GM23338 (cell line): ENCODE measurements at regions not wholly inside any gene's neighbourhood (a gene's known extent, or its start where the extent isn't known, plus 50 kb on each side); places are given as distances from the start of the nearest gene placed in this dataset.

ENCODE experiments used
- ATAC-seq: fragments of 200-7000 bp; cut with Tn5 transposase; 3 replicates; pipeline ENCODE4 v1.9.1; 2020
- DNase-seq: peaks from one replicate; pipeline ENCODE4 v3.0.0-alpha.2; 2015; ENCODE audit warnings: low spot score
- H2AFZ ChIP-seq: fragments of 200-600 bp; sonication (generic); 2 replicates; pipeline ENCODE4 v1.8.0; 2016; ENCODE audit warnings: antibody characterized with exemption, mild to moderate bottlenecking, moderate library complexity
- H3F3A ChIP-seq: fragments of 200-600 bp; sonication (generic); replicated peaks from 2 replicates; pipeline ENCODE4 v1.8.0; 2017; ENCODE audit warnings: antibody characterized with exemption, mixed run types, low read depth
- H3K27ac ChIP-seq: fragments of 200-600 bp; sonication (generic); 2 replicates; pipeline ENCODE4 v1.6.1; 2016; ENCODE audit warnings: low read depth
- H3K27me3 ChIP-seq: fragments of 200-600 bp; sonication (generic); 2 replicates; pipeline ENCODE4 v1.8.0; 2016; ENCODE audit warnings: mild to moderate bottlenecking, mixed run types, moderate library complexity; ENCODE audit not compliant: insufficient read depth
- H3K36me3 ChIP-seq: fragments of 200-600 bp; sonication (generic); 2 replicates; pipeline ENCODE4 v1.8.0; 2016; ENCODE audit warnings: mild to moderate bottlenecking; ENCODE audit not compliant: insufficient read depth
- H3K4me1 ChIP-seq: fragments of 200-600 bp; sonication (generic); 2 replicates; pipeline ENCODE4 v1.8.0; 2016; ENCODE audit warnings: mild to moderate bottlenecking, moderate library complexity; ENCODE audit not compliant: insufficient read depth
- H3K4me2 ChIP-seq: fragments of 200-600 bp; sonication (generic); 2 replicates; pipeline ENCODE4 v1.7.1; 2017; ENCODE audit warnings: mixed run types
- H3K4me3 ChIP-seq: fragments of 200-600 bp; sonication (generic); 2 replicates; pipeline ENCODE4 v1.6.1; 2016; ENCODE audit warnings: mixed run types
- H3K79me2 ChIP-seq: fragments of 200-600 bp; sonication (generic); replicated peaks from 2 replicates; pipeline ENCODE4 v1.8.0; 2017; ENCODE audit warnings: mild to moderate bottlenecking; ENCODE audit not compliant: insufficient read depth
- H3K9me2 ChIP-seq: fragments of 200-600 bp; sonication (generic); 2 replicates; pipeline ENCODE4 v1.8.0; 2017; ENCODE audit not compliant: insufficient read depth
- H4K20me1 ChIP-seq: fragments of 200-600 bp; sonication (generic); replicated peaks from 2 replicates; pipeline ENCODE4 v1.8.0; 2017; ENCODE audit warnings: mild to moderate bottlenecking; ENCODE audit not compliant: insufficient read depth
- H3K27ac Mint-ChIP-seq: 2 replicates; pipeline ENCODE4 v1.8.0; 2020; ENCODE audit warnings: inconsistent platforms, mild to moderate bottlenecking, moderate library complexity, mixed read lengths
- H3K27me3 Mint-ChIP-seq: 3 replicates; pipeline ENCODE4 v1.8.0; 2022; ENCODE audit warnings: low read depth, mild to moderate bottlenecking, moderate library complexity, mixed read lengths, inconsistent platforms; ENCODE audit not compliant: insufficient read depth, poor library complexity
- H3K36me3 Mint-ChIP-seq: 3 replicates; pipeline ENCODE4 v1.8.0; 2021; ENCODE audit warnings: low read depth, mild to moderate bottlenecking, inconsistent platforms, moderate library complexity, mixed read lengths
- H3K4me1 Mint-ChIP-seq: 3 replicates; pipeline ENCODE4 v1.8.0; 2020; ENCODE audit warnings: mild to moderate bottlenecking, inconsistent platforms, mixed read lengths
- H3K4me3 Mint-ChIP-seq: 3 replicates; pipeline ENCODE4 v1.8.0; 2021; ENCODE audit warnings: moderate library complexity, mild to moderate bottlenecking, inconsistent platforms, mixed read lengths
- H3K9me3 Mint-ChIP-seq: 3 replicates; pipeline ENCODE4 v1.8.0; 2020; ENCODE audit warnings: moderate library complexity, mild to moderate bottlenecking, inconsistent platforms, mixed read lengths
- CREB1 ChIP-seq: fragments of 250-450 bp; sonication (Bioruptor Pico); IDR thresholded peaks from 2 replicates; pipeline ENCODE4 v1.5.0; 2020; ENCODE audit warnings: low read depth, mild to moderate bottlenecking, moderate library complexity
- ETS1 ChIP-seq: IDR thresholded peaks from 2 replicates; pipeline ENCODE4 v1.6.1; 2016; ENCODE audit warnings: antibody characterized with exemption
- EZH2phosphoT487 ChIP-seq: fragments of 200-600 bp; sonication (generic); IDR thresholded peaks from one replicate; pipeline ENCODE4 v1.8.1; 2018; ENCODE audit warnings: antibody characterized with exemption; ENCODE audit not compliant: unreplicated experiment
- JUNB ChIP-seq: IDR thresholded peaks from one replicate; pipeline ENCODE4 v1.6.1; 2016; ENCODE audit warnings: antibody characterized with exemption; ENCODE audit not compliant: unreplicated experiment
- REST ChIP-seq: IDR thresholded peaks from one replicate; pipeline ENCODE4 v1.6.1; 2018; ENCODE audit warnings: antibody characterized with exemption; ENCODE audit not compliant: unreplicated experiment
- STAT1 ChIP-seq: IDR thresholded peaks from one replicate; pipeline ENCODE4 v1.6.1; 2016; ENCODE audit warnings: antibody characterized with exemption; ENCODE audit not compliant: unreplicated experiment
- ZNF114 ChIP-seq: fragments of 250-450 bp; sonication (Bioruptor Pico); IDR thresholded peaks from 2 replicates; pipeline ENCODE4 v1.5.0; 2020; ENCODE audit warnings: mild to moderate bottlenecking, moderate library complexity
- ZNF331 ChIP-seq: fragments of 250-450 bp; sonication (Bioruptor Pico); IDR thresholded peaks from 2 replicates; pipeline ENCODE4 v1.5.0; 2020; ENCODE audit warnings: low read depth, mild to moderate bottlenecking, moderate library complexity
- TF ChIP-seq, protein P1 (sequence below), 2 experiments: fragments of 200-600 bp in 1 of 2; sonication (generic) in 1 of 2; conservative IDR thresholded peaks; 2 replicates each; pipeline versions ENCODE4 v1.5.1 to v1.6.1; 2016 to 2017; ENCODE audit warnings: antibody characterized with exemption in 2 of 2, low read depth in 2 of 2, mild to moderate bottlenecking in 2 of 2, moderate library complexity in 1 of 2

DNA sequence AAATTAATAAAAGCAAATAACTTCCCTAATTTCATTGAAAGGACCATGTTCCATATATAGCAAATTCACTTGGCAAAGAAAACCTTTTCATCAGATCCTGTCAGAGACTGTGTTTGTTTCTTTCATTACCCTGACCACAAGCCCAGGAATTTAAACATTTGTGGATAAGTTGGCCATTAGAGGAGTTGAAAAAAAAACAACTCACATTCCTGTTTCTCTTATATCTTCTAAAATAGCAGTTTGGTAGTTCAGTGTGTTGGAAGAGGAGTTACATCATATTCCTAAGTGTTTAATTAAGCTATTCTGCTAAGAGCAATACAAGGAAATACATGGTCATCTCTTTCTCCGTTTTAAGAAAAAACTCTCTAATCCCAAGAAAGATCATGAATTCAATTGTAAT is 505.6 kb downstream of the TLE1 start:
- DNase-seq (no peak), ATAC-seq (no peak)
- Mint-ChIP-seq H3K36me3 (no peaks in the 10 kb centered on the region), H3K9me3 (no peaks in the 10 kb centered on the region), H3K27ac (no peak overlapping the region), H3K4me1 (no peaks in the 10 kb centered on the region), H3K27me3 (no peaks in the 10 kb centered on the region), H3K4me3 (no peak overlapping the region)
- no peak overlapping the region for H3K4me3 ChIP-seq
- no peaks in the 10 kb centered on the region for H3F3A ChIP-seq
- H3K9me2 ChIP-seq: no peaks in the 10 kb centered on the region
- TF ChIP-seq, protein P1, sequence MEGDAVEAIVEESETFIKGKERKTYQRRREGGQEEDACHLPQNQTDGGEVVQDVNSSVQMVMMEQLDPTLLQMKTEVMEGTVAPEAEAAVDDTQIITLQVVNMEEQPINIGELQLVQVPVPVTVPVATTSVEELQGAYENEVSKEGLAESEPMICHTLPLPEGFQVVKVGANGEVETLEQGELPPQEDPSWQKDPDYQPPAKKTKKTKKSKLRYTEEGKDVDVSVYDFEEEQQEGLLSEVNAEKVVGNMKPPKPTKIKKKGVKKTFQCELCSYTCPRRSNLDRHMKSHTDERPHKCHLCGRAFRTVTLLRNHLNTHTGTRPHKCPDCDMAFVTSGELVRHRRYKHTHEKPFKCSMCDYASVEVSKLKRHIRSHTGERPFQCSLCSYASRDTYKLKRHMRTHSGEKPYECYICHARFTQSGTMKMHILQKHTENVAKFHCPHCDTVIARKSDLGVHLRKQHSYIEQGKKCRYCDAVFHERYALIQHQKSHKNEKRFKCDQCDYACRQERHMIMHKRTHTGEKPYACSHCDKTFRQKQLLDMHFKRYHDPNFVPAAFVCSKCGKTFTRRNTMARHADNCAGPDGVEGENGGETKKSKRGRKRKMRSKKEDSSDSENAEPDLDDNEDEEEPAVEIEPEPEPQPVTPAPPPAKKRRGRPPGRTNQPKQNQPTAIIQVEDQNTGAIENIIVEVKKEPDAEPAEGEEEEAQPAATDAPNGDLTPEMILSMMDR (conservative IDR thresholded peaks at IDR 0.05; ENCODE audit: low read depth in 2 of 2): no peak
- no peak for TF ChIP-seq STAT1
- no peak for TF ChIP-seq JUNB
- no peak for TF ChIP-seq CREB1 (CRISPR knock-in tag)
- H3K27ac ChIP-seq: no peak overlapping the region
- H3K36me3 ChIP-seq: no peaks in the 10 kb centered on the region
- H3K4me1 ChIP-seq: no peaks in the 10 kb centered on the region
- no peak overlapping the region for H2AFZ ChIP-seq
- no peak overlapping the region for H3K4me2 ChIP-seq
- no peaks in the 10 kb centered on the region for H3K79me2 ChIP-seq
- no peaks in the 10 kb centered on the region for H4K20me1 ChIP-seq
- H3K27me3 ChIP-seq: no peaks in the 10 kb centered on the region

DNA sequence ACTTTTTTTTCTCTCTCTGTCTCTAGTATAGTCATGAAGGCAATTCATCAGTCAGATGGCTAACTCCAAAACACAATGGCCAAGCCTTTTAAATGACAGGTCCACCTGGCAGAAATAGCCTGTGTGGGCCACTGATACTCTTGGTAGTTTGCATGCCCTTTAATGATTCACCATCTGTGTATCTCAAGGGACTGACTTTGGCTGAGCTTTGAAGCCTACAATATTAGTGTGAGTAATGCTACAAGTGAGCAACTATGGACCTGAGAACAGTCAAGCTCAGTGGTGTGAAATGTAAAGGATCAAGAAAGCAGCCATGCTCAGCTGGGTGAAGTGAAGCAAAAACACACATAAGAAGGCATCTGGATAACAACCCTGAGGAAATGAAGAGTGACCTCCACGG is 506.9 kb downstream of the TLE1 start:
- Mint-ChIP-seq H3K27me3 (no peaks in the 10 kb centered on the region), H3K36me3 (no peaks in the 10 kb centered on the region), H3K4me1 (no peaks in the 10 kb centered on the region), H3K27ac (no peak overlapping the region), H3K9me3 (no peaks in the 10 kb centered on the region), H3K4me3 (no peak overlapping the region)
- no peaks in the 10 kb centered on the region for H3K36me3 ChIP-seq
- H3F3A ChIP-seq: no peaks in the 10 kb centered on the region
- H3K79me2 ChIP-seq: no peaks in the 10 kb centered on the region
- no peaks in the 10 kb centered on the region for H3K4me1 ChIP-seq
- no peaks in the 10 kb centered on the region for H3K27me3 ChIP-seq
- no peak overlapping the region for H2AFZ ChIP-seq
- no peak overlapping the region for H3K4me3 ChIP-seq
- DNase-seq (no peak), ATAC-seq (no peak)
- no peaks in the 10 kb centered on the region for H4K20me1 ChIP-seq
- H3K27ac ChIP-seq: no peak overlapping the region
- H3K9me2 ChIP-seq: no peaks in the 10 kb centered on the region
- no peak overlapping the region for H3K4me2 ChIP-seq
- TF ChIP-seq ZNF331: no peak
- TF ChIP-seq EZH2phosphoT487: no peak
- no peak for TF ChIP-seq JUNB
- no peak for TF ChIP-seq ETS1
- TF ChIP-seq, protein P1 (conservative IDR thresholded peaks at IDR 0.05; ENCODE audit: low read depth in 2 of 2): no peak
- no peak for TF ChIP-seq REST
- TF ChIP-seq ZNF114 (CRISPR knock-in tag): no peak
